IPS-NIHi11 (cell line): ENCODE measurements at regions not wholly inside any gene's neighbourhood (a gene's known extent, or its start where the extent isn't known, plus 50 kb on each side); places are given as distances from the start of the nearest gene placed in this dataset.

Experiments
- DNase-seq: peaks from one replicate; pipeline ENCODE4 v3.0.0; 2012; ENCODE audit warnings: mixed read lengths, low spot score

DNA sequence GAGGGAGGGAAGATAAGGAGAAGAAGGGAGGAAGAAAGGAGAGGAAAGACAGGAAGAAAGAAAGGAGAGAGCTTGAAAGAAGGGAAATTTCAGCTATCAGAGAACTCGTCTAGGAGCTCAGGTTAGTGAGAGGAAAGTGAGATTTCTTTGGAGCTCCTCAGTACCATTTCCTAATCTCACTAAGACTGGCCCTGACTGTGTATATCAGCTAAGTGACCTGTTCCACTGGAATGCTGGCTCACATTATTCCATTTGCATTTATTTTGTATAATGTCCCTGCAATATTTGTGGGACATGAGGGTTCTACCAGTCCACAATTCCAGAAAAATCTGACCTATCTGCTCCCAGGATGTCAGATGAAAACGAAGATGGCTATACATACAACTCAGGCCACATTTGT lies 114.7 kb upstream of the CELF2 start:
- DNase-seq = no peak

DNA sequence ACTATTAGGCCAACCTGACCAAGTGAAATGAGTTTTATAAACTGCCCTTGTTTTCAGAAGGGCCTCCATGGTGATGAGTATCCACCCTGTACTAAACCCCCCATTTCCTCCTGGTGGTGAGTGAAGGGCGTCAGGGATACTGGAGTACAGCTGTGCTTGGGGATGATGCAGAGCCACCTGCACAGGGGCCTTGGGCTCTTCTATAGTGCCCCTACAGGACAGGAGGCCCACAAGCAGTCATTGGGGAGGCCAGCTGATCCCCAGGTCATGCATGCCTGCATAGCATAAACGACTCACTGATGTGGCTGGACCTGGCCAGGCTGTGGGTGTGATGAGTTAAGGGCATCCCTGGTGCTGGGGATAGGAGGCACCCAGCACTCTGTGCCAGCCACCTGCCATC lies 114.1 kb upstream of the CELF2 start:
- DNase-seq = no peak

- no peak for DNase-seq
These were observed 107.0 kb upstream of the CELF2 start for GRCh38 chr10:10910634-10911033.

- DNase-seq = no peak
These were observed 106.6 kb upstream of the CELF2 start for GRCh38 chr10:10911035-10911434.

- DNase-seq = peak; percentile 46
These were observed 106.2 kb upstream of the CELF2 start for GRCh38 chr10:10911471-10911921.

GRCh38 chr10:10914144-10914543 lies 103.5 kb upstream of the CELF2 start:
- no peak for DNase-seq

DNA sequence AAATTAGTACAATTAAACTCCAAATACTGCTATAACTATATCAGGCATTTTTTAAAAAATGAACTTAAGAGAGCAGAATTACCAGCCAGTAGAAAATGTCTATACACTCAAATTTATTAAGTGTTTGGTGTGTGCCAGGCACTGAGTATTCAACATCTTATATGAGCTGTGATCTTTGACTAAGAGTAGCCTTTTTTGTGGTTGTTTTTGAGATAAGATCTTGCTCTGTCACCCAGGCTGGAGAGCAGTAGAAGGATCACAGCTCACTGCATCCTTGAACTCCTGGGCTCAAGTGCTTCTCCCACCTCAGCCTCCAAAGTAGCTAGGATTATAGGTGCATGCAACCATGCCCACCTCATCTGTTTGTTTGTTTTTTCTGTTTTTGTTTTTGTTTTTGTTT lies 102.5 kb upstream of the CELF2 start:
- DNase-seq = no peak

DNA sequence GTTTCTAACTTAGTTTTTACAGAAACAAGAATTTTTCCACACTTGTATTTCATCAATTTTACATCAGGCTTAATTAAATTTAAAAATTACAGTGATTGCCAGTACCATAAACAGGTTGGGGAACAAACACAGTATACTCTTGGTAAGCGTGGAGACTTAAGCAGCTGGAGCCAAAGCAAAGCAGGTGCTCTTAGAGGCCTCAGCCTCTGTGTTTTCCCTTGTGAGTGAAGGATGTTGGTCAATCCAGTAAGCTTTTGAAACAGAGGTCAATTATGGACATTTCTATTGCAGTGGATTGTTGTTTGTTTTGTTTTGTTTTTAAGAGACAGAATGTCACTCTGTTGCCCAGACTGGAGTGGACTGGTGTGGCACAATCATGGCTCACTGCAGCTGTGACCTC lies 100.6 kb upstream of the CELF2 start:
- no peak for DNase-seq

GRCh38 chr10:10919976-10920375 lies 97.7 kb upstream of the CELF2 start:
- DNase-seq = no peak

GRCh38 chr10:10921826-10922461 lies 95.7 kb upstream of the CELF2 start:
- no peak for DNase-seq

GRCh38 chr10:10923029-10923651 lies 94.5 kb upstream of the CELF2 start:
- no peak for DNase-seq

DNA sequence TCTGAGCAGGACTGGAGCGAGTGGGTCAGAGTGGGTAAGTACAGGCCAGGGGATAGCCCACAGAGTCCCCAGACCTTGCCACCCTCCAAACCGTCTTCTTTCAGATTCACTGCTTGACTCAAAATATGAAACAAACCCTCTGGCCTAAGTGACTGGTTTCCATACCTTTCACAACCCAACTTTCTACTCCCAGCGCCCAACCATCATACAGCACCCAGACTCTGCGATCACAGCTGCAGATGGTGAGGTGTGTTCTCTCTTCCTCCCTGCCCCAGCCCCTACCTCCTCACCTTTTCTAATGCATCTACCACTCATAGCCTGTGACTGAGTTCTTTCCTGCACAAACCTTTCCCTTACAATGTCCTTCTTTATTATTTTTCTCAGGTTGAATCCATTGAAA lies 92.0 kb upstream of the CELF2 start:
- no peak for DNase-seq

DNA sequence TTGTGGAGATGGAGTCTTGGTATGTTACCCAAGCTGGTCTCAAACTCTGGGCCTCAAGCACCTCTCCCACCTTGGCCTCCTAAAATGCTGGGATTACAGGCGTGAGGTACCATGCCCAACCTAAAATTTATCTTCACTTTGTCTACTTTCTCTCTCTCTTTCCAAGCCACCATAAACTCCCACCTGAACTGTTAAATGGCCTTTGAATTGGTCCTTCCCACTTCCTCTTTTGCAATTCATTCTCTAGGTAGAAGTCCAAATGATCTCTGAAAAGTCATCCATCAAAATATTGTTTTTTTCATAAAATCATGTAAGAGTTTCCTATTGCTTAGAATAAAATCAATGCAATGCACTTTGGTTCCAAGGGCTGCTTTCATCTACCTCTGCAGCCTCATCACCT lies 90.1 kb upstream of the CELF2 start:
- no peak for DNase-seq

- DNase-seq = peak; percentile 48
These were observed 86.5 kb upstream of the CELF2 start for GRCh38 chr10:10930979-10931743.

- DNase-seq = no peak
These were observed 82.6 kb upstream of the CELF2 start for GRCh38 chr10:10935032-10935431.

GRCh38 chr10:10938676-10939075 lies 79.0 kb upstream of the CELF2 start:
- no peak for DNase-seq

DNA sequence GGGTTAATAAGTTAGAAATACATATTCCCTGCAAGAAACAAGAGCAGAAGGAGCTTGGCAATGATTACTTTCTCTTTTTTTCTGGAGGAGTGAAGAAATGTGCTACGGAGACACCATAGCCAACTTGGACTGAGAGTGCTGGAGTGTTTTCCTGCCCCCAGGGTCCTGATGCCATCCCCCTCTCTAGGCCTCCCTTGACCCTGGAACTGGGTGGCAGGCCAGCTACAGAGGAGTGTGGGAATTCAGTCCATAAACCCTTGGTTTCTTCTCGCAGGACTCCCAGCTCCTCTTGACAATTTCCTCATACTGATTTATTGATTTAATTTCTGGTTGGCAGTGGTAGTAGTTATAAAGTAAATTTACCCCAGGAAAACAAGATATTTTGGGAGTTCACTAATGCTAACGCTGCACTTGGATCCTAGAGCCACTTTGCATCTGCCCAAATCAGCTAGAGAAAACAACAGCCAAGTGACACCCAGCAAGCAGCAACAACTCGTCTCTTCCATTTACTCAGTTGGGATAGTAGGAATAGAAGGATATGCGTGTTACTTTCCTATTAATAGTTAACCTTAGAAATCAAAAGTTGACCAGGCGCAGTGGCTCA lies 76.4 kb upstream of the CELF2 start:
- no peak for DNase-seq

- DNase-seq = no peak
These were observed 75.2 kb upstream of the CELF2 start for GRCh38 chr10:10942441-10942840.

DNA sequence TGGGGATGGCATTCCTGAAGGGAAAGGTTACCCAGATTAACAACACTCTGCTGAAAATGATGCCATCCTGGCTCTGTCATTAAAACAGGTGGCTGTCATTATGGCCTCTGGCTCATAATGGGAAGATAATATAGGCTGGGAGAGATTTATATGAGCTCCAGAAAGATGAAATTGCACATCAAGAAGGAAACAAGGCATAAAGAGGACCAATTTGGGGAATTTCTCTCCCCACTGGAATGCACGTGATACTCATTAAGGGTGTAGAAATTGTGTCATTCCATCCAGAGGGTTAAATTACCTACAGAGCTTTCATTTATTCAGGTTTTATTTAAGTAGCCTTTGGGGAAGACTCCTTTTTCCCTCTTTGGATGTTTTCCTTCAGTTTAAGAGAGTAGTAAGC lies 71.6 kb upstream of the CELF2 start:
- no peak for DNase-seq

DNA sequence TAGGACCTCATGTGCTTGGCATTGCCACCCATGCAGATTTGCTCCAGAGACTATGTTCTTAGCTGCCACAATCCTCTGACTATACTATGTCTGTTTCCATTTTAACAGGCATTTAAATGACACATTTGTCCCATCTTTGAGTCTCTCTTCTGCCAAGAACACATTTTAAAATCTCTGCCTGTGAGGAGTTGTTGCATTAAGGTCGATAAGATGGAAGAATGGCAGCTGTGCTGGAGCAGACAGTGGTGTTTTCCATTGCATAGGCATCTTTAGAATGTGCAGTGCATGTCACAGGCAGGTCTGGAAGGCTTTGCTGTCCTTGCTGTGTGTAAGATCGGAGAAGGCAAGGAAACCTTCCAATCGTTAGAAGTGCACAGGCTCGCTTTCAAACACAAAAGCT lies 70.9 kb upstream of the CELF2 start:
- no peak for DNase-seq

DNA sequence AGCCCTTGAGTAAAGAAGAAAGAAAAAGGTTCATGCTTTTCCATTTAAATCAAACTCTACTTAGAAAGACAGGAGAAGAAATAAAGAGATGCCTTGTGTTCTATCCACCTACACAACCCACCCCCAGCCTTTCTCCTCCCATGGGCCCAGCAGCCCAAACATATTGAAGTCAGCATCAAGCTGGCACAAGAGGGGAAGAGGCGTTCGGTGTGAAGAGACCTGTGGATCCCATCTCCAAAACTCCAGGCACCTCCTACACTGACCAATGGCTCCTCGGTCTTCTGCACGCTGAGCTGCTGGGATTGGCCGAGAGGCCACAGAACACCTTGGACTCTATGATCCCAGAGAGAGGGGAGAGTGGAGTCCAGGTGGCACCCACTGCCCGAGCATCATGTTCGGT lies 66.0 kb upstream of the CELF2 start:
- no peak for DNase-seq

DNA sequence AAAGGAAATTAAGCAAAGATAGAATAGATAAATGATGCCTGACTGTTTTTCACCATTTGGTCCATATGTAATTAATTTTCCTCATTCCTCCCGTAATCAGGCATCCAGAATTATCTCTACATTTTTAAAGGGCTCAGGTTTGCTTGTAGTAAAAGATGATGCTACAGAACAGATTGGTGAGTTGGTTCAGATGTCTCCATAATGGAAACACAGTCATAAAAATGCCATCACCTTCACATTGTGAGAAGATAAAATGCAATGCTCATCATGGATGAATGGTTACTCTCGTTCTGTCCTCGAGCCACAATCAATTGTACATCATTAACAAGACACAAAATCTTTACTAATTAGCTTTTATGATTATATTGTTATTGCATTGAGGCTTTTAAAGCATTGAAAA lies 64.9 kb upstream of the CELF2 start:
- DNase-seq = no peak
